Activated CD4-positive, alpha-beta T cell treated with anti-CD3 and anti-CD28 coated beads, Interleukin-2, amount 10 ng/mL, durations not matched to agents 7 days and 5 days (primary cell): ENCODE measurements at regions not wholly inside any gene's neighbourhood (a gene's known extent, or its start where the extent isn't known, plus 50 kb on each side); places are given as distances from the start of the nearest gene placed in this dataset.
"Not testable (repeated sequence)": the region's sequence is repeated elsewhere in the genome, so short reads cannot be mapped to it uniquely, and the experiment has no call there.

Source experiments
- CTCF ChIA-PET: fragments of 350-600 bp; sonication (Branson Sonifier 250); formaldehyde crosslinking; loops from one replicate; lab custom pipeline; 2021; ENCODE audit warnings: antibody characterized with exemption; lab: Charles Lee
- POLR2A ChIA-PET: fragments of 350-600 bp; sonication (Branson Sonifier 250); formaldehyde crosslinking; loops from one replicate; lab custom pipeline; 2021; ENCODE audit warnings: antibody characterized with exemption; lab: Charles Lee
- DNase-seq: peaks from one replicate; pipeline ENCODE4 v3.0.0-alpha.2; 2020
- H3K27ac Mint-ChIP-seq: one replicate; pipeline ENCODE4 v1.8.0; 2021; ENCODE audit warnings: mild to moderate bottlenecking, moderate library complexity, mixed read lengths
- H3K27me3 Mint-ChIP-seq: one replicate; pipeline ENCODE4 v1.8.0; 2021; ENCODE audit warnings: mixed read lengths
- H3K36me3 Mint-ChIP-seq: one replicate; pipeline ENCODE4 v1.8.0; 2021; ENCODE audit warnings: low read depth, mixed read lengths
- H3K4me1 Mint-ChIP-seq: one replicate; pipeline ENCODE4 v1.8.0; 2021; ENCODE audit warnings: mixed read lengths
- H3K4me3 Mint-ChIP-seq: one replicate; pipeline ENCODE4 v1.8.0; 2021; ENCODE audit warnings: mild to moderate bottlenecking, moderate library complexity, mixed read lengths
- H3K9me3 Mint-ChIP-seq: one replicate; pipeline ENCODE4 v1.8.0; 2021; ENCODE audit warnings: mixed read lengths

GRCh38 chr16:59854846-59855439 lies 1120.8 kb upstream of the GOT2 start:
- Mint-ChIP-seq H3K4me3 (no peak overlapping the region), H3K27ac (no peak overlapping the region), H3K4me1 (no peaks in the 10 kb centered on the region), H3K9me3 (no peaks in the 10 kb centered on the region), H3K27me3 (no peaks in the 10 kb centered on the region), H3K36me3 (no peaks in the 10 kb centered on the region)
- POLR2A ChIA-PET = no interaction called here
- CTCF ChIA-PET = no interaction called here
- DNase-seq = no peak

- ChIA-PET POLR2A (no interaction called here), CTCF (no interaction called here)
- Mint-ChIP-seq H3K9me3 (peaks cover 2% of the 10 kb centered on the region), H3K4me1 (no peaks in the 10 kb centered on the region), H3K27ac (no peak overlapping the region), H3K36me3 (no peaks in the 10 kb centered on the region), H3K4me3 (no peak overlapping the region), H3K27me3 (no peaks in the 10 kb centered on the region)
- no peak for DNase-seq
These were observed 1115.6 kb upstream of the GOT2 start for GRCh38 chr16:59849716-59850115.

- ChIA-PET CTCF (interaction anchor here (0.6 kb wide), 1 partner anchor 910 kb away, joined by 3 read pairs; no protein-coding TSS in a partner anchor), POLR2A (no interaction called here)
- DNase-seq = no peak
- H3K27me3 Mint-ChIP-seq = no peaks in the 10 kb centered on the region
- H3K36me3 Mint-ChIP-seq = no peaks in the 10 kb centered on the region
- H3K27ac Mint-ChIP-seq = no peak overlapping the region
- peaks cover 6% of the 10 kb centered on the region for H3K9me3 Mint-ChIP-seq
- H3K4me1 Mint-ChIP-seq = no peaks in the 10 kb centered on the region
- H3K4me3 Mint-ChIP-seq = no peak overlapping the region
These were observed 1114.2 kb upstream of the GOT2 start for GRCh38 chr16:59848296-59848695.

- no peaks in the 10 kb centered on the region for H3K4me1 Mint-ChIP-seq
- H3K9me3 Mint-ChIP-seq = peaks cover 19% of the 10 kb centered on the region
- no peaks in the 10 kb centered on the region for H3K36me3 Mint-ChIP-seq
- no peak overlapping the region for H3K4me3 Mint-ChIP-seq
- H3K27me3 Mint-ChIP-seq = no peaks in the 10 kb centered on the region
- POLR2A ChIA-PET = no interaction called here
- no peak overlapping the region for H3K27ac Mint-ChIP-seq
- no peak for DNase-seq
- CTCF ChIA-PET = no interaction called here
These were observed 1106.1 kb upstream of the GOT2 start for GRCh38 chr16:59840169-59840568.

- ChIA-PET POLR2A (no interaction called here), CTCF (no interaction called here)
- Mint-ChIP-seq H3K4me1 (no peaks in the 10 kb centered on the region), H3K27me3 (no peaks in the 10 kb centered on the region), H3K36me3 (no peaks in the 10 kb centered on the region), H3K4me3 (no peak overlapping the region), H3K27ac (no peak overlapping the region), H3K9me3 (peaks cover 7% of the 10 kb centered on the region)
- DNase-seq = no peak
These were observed 1092.7 kb upstream of the GOT2 start for GRCh38 chr16:59826767-59827166.

GRCh38 chr16:59809488-59809887 lies 1075.4 kb upstream of the GOT2 start:
- H3K4me3 Mint-ChIP-seq, H3K4me1 Mint-ChIP-seq, POLR2A ChIA-PET, H3K27ac Mint-ChIP-seq, DNase-seq, H3K36me3 Mint-ChIP-seq, CTCF ChIA-PET, H3K27me3 Mint-ChIP-seq: not testable (repeated sequence)
- peaks cover 12% of the 10 kb centered on the region for H3K9me3 Mint-ChIP-seq

- no peaks in the 10 kb centered on the region for H3K36me3 Mint-ChIP-seq
- no peaks in the 10 kb centered on the region for H3K4me1 Mint-ChIP-seq
- POLR2A ChIA-PET = no interaction called here
- no peak for DNase-seq
- H3K27ac Mint-ChIP-seq = no peak overlapping the region
- CTCF ChIA-PET = no interaction called here
- no peak overlapping the region for H3K4me3 Mint-ChIP-seq
- no peaks in the 10 kb centered on the region for H3K27me3 Mint-ChIP-seq
- H3K9me3 Mint-ChIP-seq = peaks cover 13% of the 10 kb centered on the region
These were observed 1049.1 kb upstream of the GOT2 start for GRCh38 chr16:59783191-59783590.

- Mint-ChIP-seq H3K4me3 (no peak overlapping the region), H3K27ac (no peak overlapping the region), H3K27me3 (no peaks in the 10 kb centered on the region), H3K9me3 (peaks cover 5% of the 10 kb centered on the region), H3K4me1 (no peaks in the 10 kb centered on the region), H3K36me3 (no peaks in the 10 kb centered on the region)
- ChIA-PET POLR2A (no interaction called here), CTCF (no interaction called here)
- DNase-seq = no peak
These were observed 1039.2 kb upstream of the GOT2 start for GRCh38 chr16:59773330-59773729.

GRCh38 chr16:59759296-59759695 lies 1025.2 kb upstream of the GOT2 start:
- no peak overlapping the region for H3K4me3 Mint-ChIP-seq
- DNase-seq = no peak
- CTCF ChIA-PET = no interaction called here
- no peaks in the 10 kb centered on the region for H3K4me1 Mint-ChIP-seq
- H3K9me3 Mint-ChIP-seq = peaks cover 20% of the 10 kb centered on the region
- POLR2A ChIA-PET = no interaction called here
- no peaks in the 10 kb centered on the region for H3K27me3 Mint-ChIP-seq
- H3K36me3 Mint-ChIP-seq = no peaks in the 10 kb centered on the region
- H3K27ac Mint-ChIP-seq = no peak overlapping the region

- Mint-ChIP-seq H3K27me3 (no peaks in the 10 kb centered on the region), H3K4me3 (no peak overlapping the region), H3K9me3 (peaks cover 21% of the 10 kb centered on the region), H3K4me1 (no peaks in the 10 kb centered on the region), H3K36me3 (no peaks in the 10 kb centered on the region), H3K27ac (no peak overlapping the region)
- ChIA-PET POLR2A (no interaction called here), CTCF (no interaction called here)
- DNase-seq = no peak
These were observed 1024.7 kb upstream of the GOT2 start for GRCh38 chr16:59758848-59759247.

GRCh38 chr16:59754854-59755253 lies 1020.7 kb upstream of the GOT2 start:
- DNase-seq = no peak
- no peaks in the 10 kb centered on the region for H3K4me1 Mint-ChIP-seq
- peaks cover 20% of the 10 kb centered on the region for H3K9me3 Mint-ChIP-seq
- H3K27ac Mint-ChIP-seq = no peak overlapping the region
- POLR2A ChIA-PET = no interaction called here
- H3K36me3 Mint-ChIP-seq = no peaks in the 10 kb centered on the region
- H3K27me3 Mint-ChIP-seq = no peaks in the 10 kb centered on the region
- CTCF ChIA-PET = no interaction called here
- H3K4me3 Mint-ChIP-seq = no peak overlapping the region

- H3K4me1 Mint-ChIP-seq = no peaks in the 10 kb centered on the region
- no peaks in the 10 kb centered on the region for H3K36me3 Mint-ChIP-seq
- ChIA-PET CTCF (no interaction called here), POLR2A (no interaction called here)
- no peak overlapping the region for H3K27ac Mint-ChIP-seq
- no peak overlapping the region for H3K4me3 Mint-ChIP-seq
- peaks cover 7% of the 10 kb centered on the region for H3K9me3 Mint-ChIP-seq
- no peak for DNase-seq
- no peaks in the 10 kb centered on the region for H3K27me3 Mint-ChIP-seq
These were observed 1015.7 kb upstream of the GOT2 start for GRCh38 chr16:59749662-59750336.

GRCh38 chr16:59748531-59748930 lies 1014.4 kb upstream of the GOT2 start:
- ChIA-PET POLR2A (no interaction called here), CTCF (no interaction called here)
- no peak for DNase-seq
- H3K9me3 Mint-ChIP-seq = peaks cover 5% of the 10 kb centered on the region
- no peak overlapping the region for H3K4me3 Mint-ChIP-seq
- H3K27me3 Mint-ChIP-seq = no peaks in the 10 kb centered on the region
- H3K27ac Mint-ChIP-seq = no peak overlapping the region
- H3K4me1 Mint-ChIP-seq = no peaks in the 10 kb centered on the region
- H3K36me3 Mint-ChIP-seq = no peaks in the 10 kb centered on the region

GRCh38 chr16:59743504-59743903 lies 1009.4 kb upstream of the GOT2 start:
- ChIA-PET POLR2A (no interaction called here), CTCF (no interaction called here)
- Mint-ChIP-seq H3K4me1 (no peaks in the 10 kb centered on the region), H3K36me3 (no peaks in the 10 kb centered on the region), H3K4me3 (no peak overlapping the region), H3K9me3 (peaks cover 5% of the 10 kb centered on the region), H3K27me3 (no peaks in the 10 kb centered on the region), H3K27ac (no peak overlapping the region)
- DNase-seq = no peak
